Retina (tissue), 1 donor: ENCODE measurements at regions not wholly inside any gene's neighbourhood (a gene's known extent, or its start where the extent isn't known, plus 50 kb on each side); places are given as distances from the start of the nearest gene placed in this dataset.

ENCODE experiments used
- DNase-seq: peaks from one replicate; pipeline ENCODE4 v3.0.0-alpha.2; 2016

GRCh38 chr1:238061967-238062613 is 171.4 kb upstream of the ZP4 start:
- DNase-seq, result no peak

- DNase-seq, result no peak
These were observed 169.3 kb upstream of the ZP4 start for GRCh38 chr1:238060061-238060460.

GRCh38 chr1:238052496-238053266 is 162.0 kb upstream of the ZP4 start:
- no peak for DNase-seq

GRCh38 chr1:238029126-238029525 is 138.4 kb upstream of the ZP4 start:
- DNase-seq, result no peak

- no peak for DNase-seq
These were observed 136.6 kb upstream of the ZP4 start for GRCh38 chr1:238027366-238027765.

GRCh38 chr1:238023137-238023536 is 132.4 kb upstream of the ZP4 start:
- DNase-seq, result no peak

- no peak for DNase-seq
These were observed 127.5 kb upstream of the ZP4 start for GRCh38 chr1:238018214-238018613.

- no peak for DNase-seq
These were observed 116.1 kb upstream of the ZP4 start for GRCh38 chr1:238006779-238007178.

- DNase-seq, result no peak
These were observed 114.4 kb upstream of the ZP4 start for GRCh38 chr1:238005116-238005515.

- no peak for DNase-seq
These were observed 111.1 kb upstream of the ZP4 start for GRCh38 chr1:238001818-238002217.

- no peak for DNase-seq
These were observed 108.8 kb upstream of the ZP4 start for GRCh38 chr1:237999426-238000052.

- DNase-seq, result peak; percentile 47
These were observed 107.9 kb upstream of the ZP4 start for GRCh38 chr1:237998581-237998980.

GRCh38 chr1:237983496-237983895 is 92.8 kb upstream of the ZP4 start:
- no peak for DNase-seq

- no peak for DNase-seq
These were observed 90.5 kb upstream of the ZP4 start for GRCh38 chr1:237981223-237981622.

- DNase-seq, result peak; percentile 29
These were observed 85.6 kb upstream of the ZP4 start for GRCh38 chr1:237976331-237976730.

- peak; percentile 31 for DNase-seq
These were observed 85.2 kb upstream of the ZP4 start for GRCh38 chr1:237975903-237976302.

GRCh38 chr1:237975376-237975775 is 84.7 kb upstream of the ZP4 start:
- no peak for DNase-seq

- no peak for DNase-seq
These were observed 81.5 kb upstream of the ZP4 start for GRCh38 chr1:237972186-237972585.

- DNase-seq, result no peak
These were observed 72.3 kb upstream of the ZP4 start for GRCh38 chr1:237962985-237963384.

- no peak for DNase-seq
These were observed 71.0 kb upstream of the ZP4 start for GRCh38 chr1:237961754-237962153.

- DNase-seq, result no peak
These were observed 69.1 kb upstream of the ZP4 start for GRCh38 chr1:237959838-237960237.

- no peak for DNase-seq
These were observed 62.5 kb upstream of the ZP4 start for GRCh38 chr1:237953238-237953637.
